ENCODE measurements at regions not wholly inside any gene's neighbourhood (a gene's known extent, or its start where the extent isn't known, plus 50 kb on each side); places are given as distances from the start of the nearest gene placed in this dataset.
"Not testable (repeated sequence)": the region's sequence is repeated elsewhere in the genome, so short reads cannot be mapped to it uniquely, and the experiment has no call there.

GRCh38 chr11:101741479-101742175 is 157.8 kb upstream of the TRPC6 start:
- no peak for DNase-seq (ENCODE audit: low spot score)

GRCh38 chr11:101741061-101741460 is 157.3 kb upstream of the TRPC6 start:
- DNase-seq (ENCODE audit: low spot score), result no peak

GRCh38 chr11:101738452-101738851 is 154.6 kb upstream of the TRPC6 start:
- no peak for DNase-seq (ENCODE audit: low spot score)

GRCh38 chr11:101729406-101730078 is 145.7 kb upstream of the TRPC6 start:
- DNase-seq (ENCODE audit: low spot score), result no peak

GRCh38 chr11:101727451-101727850 is 143.6 kb upstream of the TRPC6 start:
- DNase-seq (ENCODE audit: low spot score), result no peak

GRCh38 chr11:101726988-101727387 is 143.2 kb upstream of the TRPC6 start:
- DNase-seq (ENCODE audit: low spot score), result no peak

GRCh38 chr11:101723371-101723770 is 139.6 kb upstream of the TRPC6 start:
- no peak for DNase-seq (ENCODE audit: low spot score)

GRCh38 chr11:101721270-101721669 is 137.5 kb upstream of the TRPC6 start:
- DNase-seq (ENCODE audit: low spot score), result no peak

- no peak for DNase-seq (ENCODE audit: low spot score)
These were observed 134.6 kb upstream of the TRPC6 start for GRCh38 chr11:101718402-101718801.

- no peak for DNase-seq (ENCODE audit: low spot score)
These were observed 133.8 kb upstream of the TRPC6 start for GRCh38 chr11:101717619-101718018.

- no peak for DNase-seq (ENCODE audit: low spot score)
These were observed 131.5 kb upstream of the TRPC6 start for GRCh38 chr11:101715281-101715680.

- no peak for DNase-seq (ENCODE audit: low spot score)
These were observed 123.7 kb upstream of the TRPC6 start for GRCh38 chr11:101707477-101707876.

- peak; percentile 31 for DNase-seq (ENCODE audit: low spot score)
These were observed 122.7 kb upstream of the TRPC6 start for GRCh38 chr11:101706541-101706940.

- no peak for DNase-seq (ENCODE audit: low spot score)
These were observed 122.2 kb upstream of the TRPC6 start for GRCh38 chr11:101705972-101706371.

GRCh38 chr11:101694869-101695268 is 111.1 kb upstream of the TRPC6 start:
- not testable (repeated sequence) for DNase-seq (ENCODE audit: low spot score)

- no peak for DNase-seq (ENCODE audit: low spot score)
These were observed 109.2 kb upstream of the TRPC6 start for GRCh38 chr11:101692980-101693379.

GRCh38 chr11:101686514-101686913 is 102.7 kb upstream of the TRPC6 start:
- peak; percentile 35 for DNase-seq (ENCODE audit: low spot score)

- no peak for DNase-seq (ENCODE audit: low spot score)
These were observed 84.4 kb upstream of the TRPC6 start for GRCh38 chr11:101668236-101668635.

- DNase-seq (ENCODE audit: low spot score), result no peak
These were observed 83.1 kb upstream of the TRPC6 start for GRCh38 chr11:101666916-101667315.

- DNase-seq (ENCODE audit: low spot score), result no peak
These were observed 77.8 kb upstream of the TRPC6 start for GRCh38 chr11:101661559-101661958.
